ENCODE measurements at regions not wholly inside any gene's neighbourhood (a gene's known extent, or its start where the extent isn't known, plus 50 kb on each side); places are given as distances from the start of the nearest gene placed in this dataset.

DNA sequence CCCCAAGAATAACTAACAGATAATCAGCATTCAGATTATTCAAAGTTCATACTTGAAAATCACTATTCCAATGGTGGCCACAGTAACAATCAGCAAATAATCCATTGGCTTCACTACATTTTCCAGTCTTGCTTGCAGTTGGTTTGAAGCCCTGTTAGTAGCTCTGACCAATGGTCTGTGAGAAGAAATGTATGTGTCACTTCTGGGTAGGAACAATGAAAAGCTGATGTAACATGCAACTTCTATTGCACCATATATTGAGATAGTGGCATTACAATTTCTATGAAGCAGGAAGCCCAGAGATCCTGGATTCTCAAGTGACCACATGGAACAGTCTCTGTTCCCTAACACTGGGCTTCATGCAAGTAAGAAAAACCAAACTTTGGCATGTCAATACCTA is 250.9 kb upstream of the DAB1 start:
- TF ChIP-seq CTCF (IDR thresholded peaks at IDR 0.05; ENCODE audit: low read depth, low read length): no peak
- no peak for TF ChIP-seq EZH2phosphoT487 (IDR thresholded peaks at IDR 0.05; ENCODE audit: low read depth)
